A673 (cell line): ENCODE measurements at regions not wholly inside any gene's neighbourhood (a gene's known extent, or its start where the extent isn't known, plus 50 kb on each side); places are given as distances from the start of the nearest gene placed in this dataset.

Experiments
- EZH2 ChIP-seq: fragments of 200-600 bp; sonication (generic); IDR thresholded peaks from 2 replicates; pipeline ENCODE4 v1.6.1; 2017; ENCODE audit warnings: borderline replicate concordance, low read depth, mild to moderate bottlenecking, mixed read lengths, antibody characterized with exemption, low read length; ENCODE audit not compliant: poor library complexity, severe bottlenecking
- TF ChIP-seq, protein P1 (sequence below): fragments of 300-800, 200-600 bp; sonication (generic); conservative IDR thresholded peaks from 2 replicates; pipeline ENCODE4 v1.5.1; 2017; ENCODE audit warnings: low read depth, mild to moderate bottlenecking, antibody characterized with exemption, low read length, moderate library complexity, mixed read lengths

GRCh38 chr13:87122551-87122950 is 548.6 kb upstream of the SLITRK5 start:
- TF ChIP-seq, protein P1, sequence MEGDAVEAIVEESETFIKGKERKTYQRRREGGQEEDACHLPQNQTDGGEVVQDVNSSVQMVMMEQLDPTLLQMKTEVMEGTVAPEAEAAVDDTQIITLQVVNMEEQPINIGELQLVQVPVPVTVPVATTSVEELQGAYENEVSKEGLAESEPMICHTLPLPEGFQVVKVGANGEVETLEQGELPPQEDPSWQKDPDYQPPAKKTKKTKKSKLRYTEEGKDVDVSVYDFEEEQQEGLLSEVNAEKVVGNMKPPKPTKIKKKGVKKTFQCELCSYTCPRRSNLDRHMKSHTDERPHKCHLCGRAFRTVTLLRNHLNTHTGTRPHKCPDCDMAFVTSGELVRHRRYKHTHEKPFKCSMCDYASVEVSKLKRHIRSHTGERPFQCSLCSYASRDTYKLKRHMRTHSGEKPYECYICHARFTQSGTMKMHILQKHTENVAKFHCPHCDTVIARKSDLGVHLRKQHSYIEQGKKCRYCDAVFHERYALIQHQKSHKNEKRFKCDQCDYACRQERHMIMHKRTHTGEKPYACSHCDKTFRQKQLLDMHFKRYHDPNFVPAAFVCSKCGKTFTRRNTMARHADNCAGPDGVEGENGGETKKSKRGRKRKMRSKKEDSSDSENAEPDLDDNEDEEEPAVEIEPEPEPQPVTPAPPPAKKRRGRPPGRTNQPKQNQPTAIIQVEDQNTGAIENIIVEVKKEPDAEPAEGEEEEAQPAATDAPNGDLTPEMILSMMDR = no peak
- no peak for TF ChIP-seq EZH2
